IMR-90 (cell line): ENCODE measurements at regions not wholly inside any gene's neighbourhood (a gene's known extent, or its start where the extent isn't known, plus 50 kb on each side); places are given as distances from the start of the nearest gene placed in this dataset.

Experiments used
- ATAC-seq: fragments of 200-7000 bp; cut with Tn5 transposase; 2 replicates; pipeline ENCODE4 v1.9.1; 2020; ENCODE audit warnings: low read depth, mild to moderate bottlenecking, moderate library complexity
- BruUV-seq: library from RNA; stranded (reverse); fragments of 400-500 nt; replicated peaks from 2 replicates; lab custom pipeline; 2021; lab: Mats Ljungman, UMichigan
- CTCF ChIA-PET: fragments of 300-600 bp; formaldehyde crosslinking; extraction: SDS; loops from one replicate; lab custom pipeline; 2021; ENCODE audit warnings: antibody characterized with exemption; lab: Yijun Ruan, JAX
- POLR2A ChIA-PET: fragments of 300-600 bp; sonication (Branson Sonifier 250); formaldehyde crosslinking; loops from one replicate; lab custom pipeline; 2022; ENCODE audit warnings: antibody characterized with exemption; ENCODE audit not compliant: unreplicated experiment; lab: Charles Lee
- DNase-seq: peaks from one replicate; pipeline ENCODE4 v3.0.0; 2013
- H2AFZ ChIP-seq: replicated peaks from 2 replicates; pipeline ENCODE3; 2013; ENCODE audit warnings: low read length, mild to moderate bottlenecking; ENCODE audit not compliant: poor library complexity
- H2AK5ac ChIP-seq: 2 replicates; pipeline ENCODE4 v1.6.1; 2013; ENCODE audit warnings: low read depth, low read length, inconsistent platforms
- H2AK9ac ChIP-seq: replicated peaks from 2 replicates; pipeline ENCODE3; 2013; ENCODE audit warnings: mild to moderate bottlenecking, low read depth, low read length, moderate library complexity; ENCODE audit not compliant: poor library complexity
- H2BK120ac ChIP-seq: 2 replicates; pipeline ENCODE4 v1.6.1; 2013; ENCODE audit warnings: low read depth, low read length, inconsistent platforms
- H2BK15ac ChIP-seq: 3 replicates; pipeline ENCODE4 v1.6.1; 2013; ENCODE audit warnings: low read depth, low read length, inconsistent platforms
- H2BK20ac ChIP-seq: 2 replicates; pipeline ENCODE4 v1.6.1; 2013; ENCODE audit warnings: low read depth, mild to moderate bottlenecking, inconsistent platforms, low read length, moderate library complexity
- H2BK5ac ChIP-seq: 2 replicates; pipeline ENCODE4 v1.6.1; 2013; ENCODE audit warnings: mild to moderate bottlenecking, low read depth, low read length, inconsistent platforms; ENCODE audit not compliant: poor library complexity, severe bottlenecking
- H3K14ac ChIP-seq: replicated peaks from 2 replicates; pipeline ENCODE4 v1.6.1; 2013; ENCODE audit warnings: low read depth, low read length, inconsistent platforms
- H3K18ac ChIP-seq: 2 replicates; pipeline ENCODE4 v1.6.1; 2013; ENCODE audit warnings: low read depth, low read length, control low read depth
- H3K23ac ChIP-seq: 2 replicates; pipeline ENCODE4 v1.6.1; 2013; ENCODE audit warnings: low read depth, low read length, inconsistent platforms
- H3K27ac ChIP-seq: 2 replicates; pipeline ENCODE4 v1.5.1; 2013; ENCODE audit warnings: mild to moderate bottlenecking, control low read depth, low read length; ENCODE audit not compliant: insufficient read depth
- H3K27me3 ChIP-seq: 2 replicates; pipeline ENCODE4 v1.6.1; 2013; ENCODE audit warnings: low read length; ENCODE audit not compliant: control insufficient read depth, insufficient read depth
- H3K36me3 ChIP-seq: 2 replicates; pipeline ENCODE4 v1.6.1; 2013; ENCODE audit warnings: low read length, mixed read lengths; ENCODE audit not compliant: control insufficient read depth, insufficient read depth
- H3K4ac ChIP-seq: 2 replicates; pipeline ENCODE4 v1.6.1; 2013; ENCODE audit warnings: low read depth, low read length, inconsistent platforms
- H3K4me1 ChIP-seq: 2 replicates; pipeline ENCODE4 v1.6.1; 2013; ENCODE audit warnings: low read length, mixed read lengths; ENCODE audit not compliant: control insufficient read depth, insufficient read depth
- H3K4me2 ChIP-seq: 2 replicates; pipeline ENCODE4 v1.6.1; 2013; ENCODE audit warnings: low read depth, mild to moderate bottlenecking, control low read depth, low read length, moderate library complexity
- H3K4me3 ChIP-seq: 2 replicates; pipeline ENCODE4 v1.5.1; 2013; ENCODE audit warnings: low read depth, mild to moderate bottlenecking, control low read depth, low read length, moderate library complexity; ENCODE audit not compliant: insufficient read depth
- H3K56ac ChIP-seq: 2 replicates; pipeline ENCODE4 v1.6.1; 2013; ENCODE audit warnings: low read length, inconsistent platforms; ENCODE audit not compliant: insufficient read depth; ENCODE audit errors: extremely low read depth
- H3K79me1 ChIP-seq, 2 experiments: 2 replicates each; pipeline ENCODE4 v1.6.1; 2013; ENCODE audit warnings: low read length in 2 of 2, inconsistent platforms in 1 of 2, low read depth in 1 of 2
- H3K9ac ChIP-seq: 2 replicates; pipeline ENCODE4 v1.6.1; 2013; ENCODE audit warnings: low read depth, low read length, control low read depth
- H3K9me1 ChIP-seq: 2 replicates; pipeline ENCODE4 v1.6.1; 2013; ENCODE audit warnings: low read length, inconsistent platforms; ENCODE audit not compliant: insufficient read depth
- H3K9me3 ChIP-seq: 2 replicates; pipeline ENCODE4 v1.6.1; 2013; ENCODE audit warnings: low read length; ENCODE audit not compliant: control insufficient read depth, insufficient read depth
- H4K20me1 ChIP-seq: 2 replicates; pipeline ENCODE4 v1.6.1; 2013; ENCODE audit warnings: low read length, inconsistent platforms; ENCODE audit not compliant: insufficient read depth
- H4K5ac ChIP-seq: 2 replicates; pipeline ENCODE4 v1.6.1; 2013; ENCODE audit warnings: mild to moderate bottlenecking, low read depth, low read length, control low read depth
- H4K8ac ChIP-seq, 2 experiments: 2 replicates each; pipeline ENCODE4 v1.6.1; 2013; ENCODE audit warnings: low read depth in 2 of 2, low read length in 2 of 2, control low read depth in 1 of 2, inconsistent platforms in 1 of 2
- H4K91ac ChIP-seq: 2 replicates; pipeline ENCODE4 v1.6.1; 2013; ENCODE audit warnings: low read depth, low read length, inconsistent platforms; ENCODE audit not compliant: insufficient read depth
- BHLHE40 ChIP-seq: fragments of 150-350 bp; IDR thresholded peaks from 2 replicates; pipeline ENCODE4 v1.6.1; 2016; ENCODE audit warnings: mild to moderate bottlenecking, low read depth, low read length
- CEBPB ChIP-seq: IDR thresholded peaks from 2 replicates; pipeline ENCODE4 v1.6.1; 2012; ENCODE audit warnings: low read depth, low read length, improper control_type of control experiment
- CHD1 ChIP-seq: IDR thresholded peaks from 2 replicates; pipeline ENCODE4 v1.6.1; 2012; ENCODE audit warnings: low read depth, low read length, improper control_type of control experiment
- FOS ChIP-seq: fragments of 150-350 bp; IDR thresholded peaks from 2 replicates; pipeline ENCODE4 v1.6.1; 2016; ENCODE audit warnings: low read depth, low read length
- MAFK ChIP-seq: IDR thresholded peaks from 2 replicates; pipeline ENCODE4 v1.6.1; 2012; ENCODE audit warnings: low read depth, low read length, improper control_type of control experiment
- MAZ ChIP-seq: IDR thresholded peaks from 2 replicates; pipeline ENCODE4 v1.6.1; 2012; ENCODE audit warnings: low read depth, mild to moderate bottlenecking, low read length, improper control_type of control experiment, moderate library complexity, borderline replicate concordance
- MXI1 ChIP-seq: IDR thresholded peaks from 2 replicates; pipeline ENCODE4 v1.6.1; 2012; ENCODE audit warnings: low read depth, mild to moderate bottlenecking, low read length, moderate library complexity, borderline replicate concordance
- NFE2L2 ChIP-seq: fragments of 150-350 bp; IDR thresholded peaks from 2 replicates; pipeline ENCODE4 v1.6.1; 2016; ENCODE audit warnings: low read depth, mild to moderate bottlenecking, low read length
- POLR2A ChIP-seq: IDR thresholded peaks from 2 replicates; pipeline ENCODE4 v1.6.1; 2012; ENCODE audit warnings: mild to moderate bottlenecking, low read depth, low read length
- RAD21 ChIP-seq: IDR thresholded peaks from 2 replicates; pipeline ENCODE4 v1.6.1; 2012; ENCODE audit warnings: low read length, improper control_type of control experiment
- RCOR1 ChIP-seq: IDR thresholded peaks from 2 replicates; pipeline ENCODE4 v1.6.1; 2012; ENCODE audit warnings: mild to moderate bottlenecking, low read length, improper control_type of control experiment; ENCODE audit not compliant: insufficient replicate concordance
- RFX5 ChIP-seq: IDR thresholded peaks from 2 replicates; pipeline ENCODE4 v1.8.0; 2012; ENCODE audit warnings: low read depth, mild to moderate bottlenecking, low read length, moderate library complexity
- SMC3 ChIP-seq: fragments of 150-350 bp; IDR thresholded peaks from 2 replicates; pipeline ENCODE4 v1.6.1; 2016; ENCODE audit warnings: low read depth, mild to moderate bottlenecking, antibody characterized with exemption, low read length, moderate library complexity
- WGBS, 2 experiments: methylation state at CpG; one replicate each; pipeline versions ENCODE4 v1.1.5 to v1.1.7; 2013; ENCODE audit warnings: missing lambda C conversion rate in 2 of 2; ENCODE audit not compliant: insufficient read length in 1 of 2; ENCODE audit errors: extremely low coverage in 2 of 2; 5-methylcytosine and 5-hydroxymethylcytosine counted together
- dilution Hi-C: fragments of 300-500 bp; cut with HindIII; formaldehyde crosslinking; loops from one replicate; pipeline ENCODE4 v1.14.3; 2018; ENCODE audit warnings: low sequenced_read_pairs; ENCODE audit not compliant: unreplicated experiment
- in situ Hi-C: fragments of 300-500 bp; cut with MboI; formaldehyde crosslinking; loops from 3 replicates; pipeline ENCODE4 v1.14.3; 2019; ENCODE audit warnings: low sequenced_read_pairs, inconsistent platforms, mixed read lengths
- intact Hi-C: fragments of 100-400 bp; cut with micrococcal nuclease; formaldehyde crosslinking; loops from 2 replicates; pipeline ENCODE4 v1.10.0; 2022
- TF ChIP-seq, protein P1 (sequence below): conservative IDR thresholded peaks from 2 replicates; pipeline ENCODE4 v1.5.1; 2012; ENCODE audit warnings: mild to moderate bottlenecking, low read depth, low read length, improper control_type of control experiment
- TF ChIP-seq, protein P2 (sequence below): fragments of 150-350 bp; IDR thresholded peaks from 2 replicates; pipeline ENCODE4 v1.6.1; 2016; ENCODE audit warnings: low read depth, mild to moderate bottlenecking, low read length, moderate library complexity, borderline replicate concordance

DNA sequence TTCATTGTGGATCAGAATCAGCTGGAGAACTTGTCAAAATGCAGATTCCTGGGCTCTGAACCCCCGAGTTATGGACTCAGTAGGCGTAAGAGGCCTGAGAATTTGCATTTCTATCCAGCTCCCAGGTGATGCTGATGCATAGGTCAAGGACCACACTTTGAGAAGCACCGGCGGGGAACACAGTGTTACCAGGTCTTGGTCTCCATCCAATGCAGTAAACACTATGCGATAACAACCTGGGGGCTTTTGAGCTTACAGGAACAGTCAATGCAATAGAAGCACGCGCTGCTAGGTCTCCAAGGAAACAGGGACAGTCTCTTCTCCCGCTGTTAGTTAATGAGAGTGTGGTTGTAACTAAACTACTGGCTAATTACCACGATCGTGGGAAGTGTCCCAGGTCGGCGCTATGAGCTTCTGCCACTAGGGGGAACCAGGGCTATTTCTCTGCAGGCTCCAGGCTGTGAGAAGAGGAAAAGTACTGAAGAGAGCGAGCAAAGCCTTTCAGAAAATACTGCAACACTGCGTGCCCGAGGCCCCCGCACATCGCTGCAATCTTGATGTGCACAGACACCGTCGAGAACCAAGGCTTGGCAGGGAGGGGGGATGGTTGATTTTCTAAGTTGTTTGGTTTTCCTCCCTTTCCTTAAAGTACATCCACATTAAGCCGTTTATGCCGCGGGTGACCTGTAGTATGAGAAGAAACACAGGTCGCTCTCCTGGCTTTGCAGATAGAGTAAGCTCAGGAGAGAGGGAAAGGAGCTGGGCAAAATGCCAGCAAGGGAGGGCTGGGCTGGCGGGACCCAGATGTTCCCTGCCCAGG, 52.0 kb upstream of the KCNA1 start:
- Histone ChIP-seq H3K9me1 (no peaks in the 10 kb centered on the region), H3K9ac (no peak overlapping the region; the same call in 1 of the 2 replicates), H2AK5ac (no peak overlapping the region), H4K91ac (no peak overlapping the region), H3K36me3 (no peaks in the 10 kb centered on the region), H3K9me3 (no peaks in the 10 kb centered on the region), H4K20me1 (no peaks in the 10 kb centered on the region), H3K4me2 (peak overlapping the region; percentile 93), H3K27me3 (peaks cover 36% of the 10 kb centered on the region), H3K79me1 (no peaks in the 10 kb centered on the region), H3K27ac (no peak overlapping the region), H2AK9ac (no peak overlapping the region), H3K56ac (no peak overlapping the region), H2BK120ac (no peak overlapping the region), H3K4ac (no peak overlapping the region), H3K14ac (no peak overlapping the region), H2BK15ac (no peak overlapping the region), H4K8ac (no peak overlapping the region), H3K23ac (no peak overlapping the region), H3K4me1 (no peaks in the 10 kb centered on the region), H4K5ac (no peak overlapping the region), H2BK5ac (no peak overlapping the region), H2BK20ac (no peak overlapping the region), H3K4me3 (no peak overlapping the region), H3K18ac (no peak overlapping the region), H2AFZ (peak overlapping the region; percentile 83)
- POLR2A ChIA-PET: no interaction called here
- in situ Hi-C loops (loop anchor here (5.0 kb wide), 1 partner anchor 145 kb away; no protein-coding TSS in a partner anchor), intact Hi-C loops (loop anchor here (1.0 to 5.0 kb wide), 5 partner anchors 146 to 935 kb away; no protein-coding TSS in a partner anchor), dilution Hi-C loops (no loop called here)
- ATAC-seq: peak; percentile 93
- CTCF ChIA-PET: interaction anchor here (0.5 to 2.0 kb wide), 12 partner anchors 9 to 412 kb away, joined by 3 to 10 read pairs (median 4); no protein-coding TSS in a partner anchor
- no CpG with 5 or more reads among the region's 24 CpGs for WGBS, 2 experiments
- DNase-seq: peak; percentile 63
- no TSS peak for BruUV-seq
- TF ChIP-seq BHLHE40: no peak
- TF ChIP-seq, protein P1, sequence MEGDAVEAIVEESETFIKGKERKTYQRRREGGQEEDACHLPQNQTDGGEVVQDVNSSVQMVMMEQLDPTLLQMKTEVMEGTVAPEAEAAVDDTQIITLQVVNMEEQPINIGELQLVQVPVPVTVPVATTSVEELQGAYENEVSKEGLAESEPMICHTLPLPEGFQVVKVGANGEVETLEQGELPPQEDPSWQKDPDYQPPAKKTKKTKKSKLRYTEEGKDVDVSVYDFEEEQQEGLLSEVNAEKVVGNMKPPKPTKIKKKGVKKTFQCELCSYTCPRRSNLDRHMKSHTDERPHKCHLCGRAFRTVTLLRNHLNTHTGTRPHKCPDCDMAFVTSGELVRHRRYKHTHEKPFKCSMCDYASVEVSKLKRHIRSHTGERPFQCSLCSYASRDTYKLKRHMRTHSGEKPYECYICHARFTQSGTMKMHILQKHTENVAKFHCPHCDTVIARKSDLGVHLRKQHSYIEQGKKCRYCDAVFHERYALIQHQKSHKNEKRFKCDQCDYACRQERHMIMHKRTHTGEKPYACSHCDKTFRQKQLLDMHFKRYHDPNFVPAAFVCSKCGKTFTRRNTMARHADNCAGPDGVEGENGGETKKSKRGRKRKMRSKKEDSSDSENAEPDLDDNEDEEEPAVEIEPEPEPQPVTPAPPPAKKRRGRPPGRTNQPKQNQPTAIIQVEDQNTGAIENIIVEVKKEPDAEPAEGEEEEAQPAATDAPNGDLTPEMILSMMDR: peak; percentile 89
- no peak for TF ChIP-seq NFE2L2
- TF ChIP-seq RFX5: no peak
- TF ChIP-seq MXI1: no peak
- no peak for TF ChIP-seq CEBPB
- TF ChIP-seq MAFK: no peak
- peak; percentile 64 for TF ChIP-seq RAD21
- TF ChIP-seq CHD1: no peak
- peak; percentile 75 for TF ChIP-seq SMC3
- TF ChIP-seq, protein P2, sequence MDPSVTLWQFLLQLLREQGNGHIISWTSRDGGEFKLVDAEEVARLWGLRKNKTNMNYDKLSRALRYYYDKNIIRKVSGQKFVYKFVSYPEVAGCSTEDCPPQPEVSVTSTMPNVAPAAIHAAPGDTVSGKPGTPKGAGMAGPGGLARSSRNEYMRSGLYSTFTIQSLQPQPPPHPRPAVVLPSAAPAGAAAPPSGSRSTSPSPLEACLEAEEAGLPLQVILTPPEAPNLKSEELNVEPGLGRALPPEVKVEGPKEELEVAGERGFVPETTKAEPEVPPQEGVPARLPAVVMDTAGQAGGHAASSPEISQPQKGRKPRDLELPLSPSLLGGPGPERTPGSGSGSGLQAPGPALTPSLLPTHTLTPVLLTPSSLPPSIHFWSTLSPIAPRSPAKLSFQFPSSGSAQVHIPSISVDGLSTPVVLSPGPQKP: no peak
- TF ChIP-seq FOS: no peak
- TF ChIP-seq POLR2A: no peak
- no peak for TF ChIP-seq RCOR1
- no peak for TF ChIP-seq MAZ
